WERI-Rb-1 (cell line): ENCODE measurements at regions not wholly inside any gene's neighbourhood (a gene's known extent, or its start where the extent isn't known, plus 50 kb on each side); places are given as distances from the start of the nearest gene placed in this dataset.

Experiments used
- DNase-seq: peaks from one replicate; pipeline ENCODE4 v3.0.0-alpha.2; 2020
- H3K27ac ChIP-seq: fragments of 250-450 bp; sonication (Bioruptor Pico); 2 replicates; pipeline ENCODE4 v1.5.1; 2020; ENCODE audit warnings: mild to moderate bottlenecking, moderate library complexity
- H3K27me3 ChIP-seq: fragments of 250-450 bp; sonication (Bioruptor Pico); 2 replicates; pipeline ENCODE4 v1.5.1; 2021; ENCODE audit warnings: mild to moderate bottlenecking, low read depth, moderate library complexity; ENCODE audit not compliant: insufficient read depth, severe bottlenecking
- H3K36me3 ChIP-seq: fragments of 250-450 bp; sonication (Bioruptor Pico); 2 replicates; pipeline ENCODE4 v1.5.1; 2020; ENCODE audit warnings: mild to moderate bottlenecking, moderate library complexity
- H3K4me3 ChIP-seq: 2 replicates; pipeline ENCODE4 v1.5.1; 2011; ENCODE audit warnings: low read depth, mild to moderate bottlenecking, control low read depth, low read length
- H3K9me3 ChIP-seq: fragments of 250-450 bp; sonication (Bioruptor Pico); 2 replicates; pipeline ENCODE4 v1.5.1; 2021; ENCODE audit warnings: mild to moderate bottlenecking, moderate library complexity; ENCODE audit not compliant: severe bottlenecking
- TF ChIP-seq, protein P1 (sequence below): IDR thresholded peaks from 2 replicates; pipeline ENCODE4 v1.5.1; 2011; ENCODE audit warnings: low read depth, mild to moderate bottlenecking, control low read depth, inconsistent platforms, low read length

DNA sequence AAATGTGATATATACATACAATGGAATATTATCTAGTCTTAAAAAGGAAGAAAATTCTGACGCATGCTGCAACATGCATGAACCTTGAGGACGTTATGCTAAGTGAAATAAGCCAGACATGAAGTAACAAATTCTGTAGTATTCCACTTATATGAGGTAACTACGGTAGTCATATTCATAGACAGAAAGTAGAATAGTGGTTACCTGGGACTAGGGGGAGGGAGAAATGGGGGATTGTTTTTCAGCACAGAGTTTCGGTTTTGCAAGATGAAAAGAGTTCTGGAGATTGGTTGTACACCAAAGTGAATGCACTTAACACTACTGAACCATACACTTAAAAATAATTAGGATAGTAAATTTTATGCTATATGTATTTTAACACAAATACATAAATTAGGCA, 192.3 kb upstream of the FOXN2 start:
- Histone ChIP-seq H3K36me3 (no peaks in the 10 kb centered on the region; the same call in 1 of the 2 replicates), H3K27ac (no peak overlapping the region), H3K27me3 (no peaks in the 10 kb centered on the region), H3K4me3 (no peak overlapping the region), H3K9me3 (no peaks in the 10 kb centered on the region)
- TF ChIP-seq, protein P1, sequence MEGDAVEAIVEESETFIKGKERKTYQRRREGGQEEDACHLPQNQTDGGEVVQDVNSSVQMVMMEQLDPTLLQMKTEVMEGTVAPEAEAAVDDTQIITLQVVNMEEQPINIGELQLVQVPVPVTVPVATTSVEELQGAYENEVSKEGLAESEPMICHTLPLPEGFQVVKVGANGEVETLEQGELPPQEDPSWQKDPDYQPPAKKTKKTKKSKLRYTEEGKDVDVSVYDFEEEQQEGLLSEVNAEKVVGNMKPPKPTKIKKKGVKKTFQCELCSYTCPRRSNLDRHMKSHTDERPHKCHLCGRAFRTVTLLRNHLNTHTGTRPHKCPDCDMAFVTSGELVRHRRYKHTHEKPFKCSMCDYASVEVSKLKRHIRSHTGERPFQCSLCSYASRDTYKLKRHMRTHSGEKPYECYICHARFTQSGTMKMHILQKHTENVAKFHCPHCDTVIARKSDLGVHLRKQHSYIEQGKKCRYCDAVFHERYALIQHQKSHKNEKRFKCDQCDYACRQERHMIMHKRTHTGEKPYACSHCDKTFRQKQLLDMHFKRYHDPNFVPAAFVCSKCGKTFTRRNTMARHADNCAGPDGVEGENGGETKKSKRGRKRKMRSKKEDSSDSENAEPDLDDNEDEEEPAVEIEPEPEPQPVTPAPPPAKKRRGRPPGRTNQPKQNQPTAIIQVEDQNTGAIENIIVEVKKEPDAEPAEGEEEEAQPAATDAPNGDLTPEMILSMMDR = no peak
- no peak for DNase-seq

DNA sequence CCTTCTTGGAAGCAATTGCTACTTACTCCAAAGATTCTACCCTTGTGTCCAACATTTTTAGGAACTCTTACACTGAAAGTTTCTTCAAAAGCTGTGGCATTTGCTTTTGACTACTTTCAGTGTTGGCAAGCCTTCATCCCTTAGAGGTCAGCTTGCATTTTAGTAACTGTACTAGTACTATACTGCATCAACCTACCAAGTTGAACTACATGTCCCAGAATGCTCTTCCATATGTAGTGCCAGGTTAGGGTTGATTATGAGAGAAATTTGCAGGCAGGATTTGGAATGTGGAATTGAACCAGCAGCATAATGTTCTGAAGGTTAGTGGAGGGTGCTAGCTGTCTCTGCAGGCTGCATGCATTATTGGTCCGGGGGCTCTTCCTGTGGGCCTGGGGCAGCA, 189.9 kb upstream of the FOXN2 start:
- no peak overlapping the region for H3K27ac ChIP-seq
- DNase-seq = no peak
- no peaks in the 10 kb centered on the region for H3K9me3 ChIP-seq
- no peak overlapping the region for H3K4me3 ChIP-seq
- TF ChIP-seq, protein P1 = no peak
- peaks cover 1% of the 10 kb centered on the region for H3K36me3 ChIP-seq
- H3K27me3 ChIP-seq = no peaks in the 10 kb centered on the region

DNA sequence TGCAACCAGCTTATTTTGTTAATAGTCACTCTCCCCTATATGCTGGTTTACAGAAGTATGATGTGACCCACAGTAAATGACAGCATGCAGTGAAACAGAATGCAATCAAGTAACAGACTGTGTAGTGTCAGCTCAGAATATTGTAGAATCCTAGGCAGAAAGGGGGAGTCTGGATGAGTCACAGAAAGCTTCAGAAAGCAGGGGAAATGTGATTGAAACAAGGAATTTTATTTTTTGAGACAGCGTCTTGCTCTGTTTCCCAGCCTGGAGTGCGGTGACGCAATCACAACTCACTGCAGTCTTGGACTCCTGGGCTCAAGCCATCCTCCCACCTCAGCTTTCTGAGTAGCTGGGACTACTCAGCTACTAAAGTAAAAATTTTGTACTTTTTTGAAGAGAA, 188.3 kb upstream of the FOXN2 start:
- Histone ChIP-seq H3K9me3 (no peaks in the 10 kb centered on the region), H3K36me3 (peaks cover 7% of the 10 kb centered on the region), H3K27ac (no peak overlapping the region), H3K4me3 (no peak overlapping the region), H3K27me3 (no peaks in the 10 kb centered on the region)
- no peak for DNase-seq
- TF ChIP-seq, protein P1 = no peak

DNA sequence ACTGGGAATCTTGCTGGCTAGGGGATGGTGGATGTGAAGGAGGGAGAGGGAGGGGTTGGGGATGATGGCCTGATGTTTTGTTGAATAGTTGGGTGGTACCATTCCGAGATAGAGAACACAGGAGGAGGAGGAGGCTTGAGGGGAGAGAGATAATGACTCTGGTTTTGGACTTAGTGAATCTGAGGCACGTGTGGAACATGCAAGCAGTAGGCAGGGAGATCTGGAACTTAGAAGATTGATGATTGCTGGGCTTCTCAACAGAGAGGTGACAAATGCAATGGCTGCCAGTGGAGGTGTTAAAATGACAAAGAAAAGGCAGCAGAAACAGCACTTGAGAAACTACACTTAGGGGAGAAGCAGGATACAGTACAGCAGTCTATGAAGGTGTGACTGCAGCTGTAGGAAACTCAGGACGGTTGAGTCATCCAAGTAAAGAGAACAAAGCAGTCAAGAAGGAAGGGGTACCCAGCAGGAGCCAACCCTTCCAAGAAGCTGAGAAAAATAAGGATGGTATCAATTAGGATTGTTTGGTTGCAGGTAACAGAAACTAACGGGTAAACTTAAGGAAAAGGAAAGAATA, 186.8 kb upstream of the FOXN2 start:
- H3K4me3 ChIP-seq = no peak overlapping the region
- DNase-seq = no peak
- H3K9me3 ChIP-seq = no peaks in the 10 kb centered on the region
- TF ChIP-seq, protein P1 = no peak
- H3K27ac ChIP-seq = no peak overlapping the region
- no peaks in the 10 kb centered on the region for H3K27me3 ChIP-seq
- H3K36me3 ChIP-seq = peaks cover 7% of the 10 kb centered on the region

DNA sequence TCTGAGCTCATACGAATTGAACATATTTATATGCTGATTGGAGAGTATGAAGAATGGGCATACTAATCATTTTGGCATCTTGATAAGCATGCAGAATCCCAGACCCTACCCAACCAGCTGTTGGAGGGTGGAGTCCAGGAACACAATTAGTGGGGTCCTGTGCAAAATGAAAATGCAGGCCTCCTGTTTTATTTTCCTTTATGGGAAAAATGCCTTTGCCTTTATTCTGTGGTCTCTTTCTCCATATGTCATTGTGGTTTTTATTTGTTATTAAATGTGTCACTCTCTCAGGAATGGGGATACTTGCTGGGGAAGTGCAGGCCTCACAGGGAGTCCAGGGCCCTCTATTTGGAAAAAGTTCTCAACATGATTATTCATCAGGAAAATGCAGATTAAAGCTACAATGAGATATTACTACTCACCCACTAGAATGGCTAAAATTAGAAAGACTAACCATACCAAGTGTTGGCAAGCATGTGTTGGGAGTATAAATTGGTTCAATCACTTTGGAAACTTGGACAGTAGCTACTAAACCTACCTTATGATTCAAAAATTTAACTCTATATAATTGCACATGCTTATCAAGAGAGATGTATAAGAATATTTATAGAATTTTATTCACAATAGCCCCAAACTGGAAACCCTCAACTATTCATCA, 185.1 kb upstream of the FOXN2 start:
- TF ChIP-seq, protein P1 = no peak
- H3K27ac ChIP-seq = no peak overlapping the region

More for the DNA sequence above, 185.1 kb upstream of the FOXN2 start:
- H3K36me3 ChIP-seq = peaks cover 7% of the 10 kb centered on the region
- no peak overlapping the region for H3K4me3 ChIP-seq
- H3K27me3 ChIP-seq = no peaks in the 10 kb centered on the region
- DNase-seq = no peak
- no peaks in the 10 kb centered on the region for H3K9me3 ChIP-seq
